GM06990 (cell line): ENCODE measurements at regions not wholly inside any gene's neighbourhood (a gene's known extent, or its start where the extent isn't known, plus 50 kb on each side); places are given as distances from the start of the nearest gene placed in this dataset.

ENCODE experiments used
- DNase-seq: peaks from one replicate; pipeline ENCODE4 v3.0.0-alpha.2; 2011; ENCODE audit not compliant: insufficient read length; ENCODE audit errors: extremely low read depth
- H3K27me3 ChIP-seq: replicated peaks from 2 replicates; pipeline ENCODE4 v1.6.0; 2011; ENCODE audit warnings: low read length; ENCODE audit not compliant: control insufficient read depth, insufficient read depth
- H3K36me3 ChIP-seq: 2 replicates; pipeline ENCODE4 v1.5.1; 2011; ENCODE audit warnings: low read length; ENCODE audit not compliant: control insufficient read depth, insufficient read depth
- H3K4me3 ChIP-seq: replicated peaks from 2 replicates; pipeline ENCODE4 v1.5.1; 2011; ENCODE audit warnings: low read depth, mild to moderate bottlenecking, control low read depth, low read length
- TF ChIP-seq, protein P1 (sequence below): IDR thresholded peaks from 2 replicates; pipeline ENCODE4 v1.5.1; 2011; ENCODE audit warnings: low read length, control low read depth, mild to moderate bottlenecking, inconsistent platforms; ENCODE audit not compliant: insufficient read depth, poor library complexity, severe bottlenecking

DNA sequence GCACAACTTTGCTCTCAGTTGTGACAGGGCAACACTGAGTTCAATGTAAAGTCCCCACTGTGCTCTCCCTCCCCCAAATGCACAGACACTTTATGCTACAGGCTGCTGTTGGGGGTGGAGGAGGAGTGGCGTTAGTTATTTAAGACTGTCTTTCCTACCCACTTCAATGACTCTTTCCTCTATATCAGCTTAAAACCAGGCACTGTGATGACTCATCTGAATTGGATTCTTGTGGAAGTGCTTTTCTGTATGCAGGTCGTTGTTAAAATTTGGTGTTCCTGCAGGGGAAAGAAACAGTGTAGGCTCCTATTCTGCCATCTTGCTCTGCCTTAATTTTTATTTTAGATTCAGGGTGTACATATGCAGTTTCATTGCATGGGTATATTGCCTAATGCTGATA lies 1157.2 kb upstream of the ADGRL3 start:
- H3K36me3 ChIP-seq = no peaks in the 10 kb centered on the region

DNA sequence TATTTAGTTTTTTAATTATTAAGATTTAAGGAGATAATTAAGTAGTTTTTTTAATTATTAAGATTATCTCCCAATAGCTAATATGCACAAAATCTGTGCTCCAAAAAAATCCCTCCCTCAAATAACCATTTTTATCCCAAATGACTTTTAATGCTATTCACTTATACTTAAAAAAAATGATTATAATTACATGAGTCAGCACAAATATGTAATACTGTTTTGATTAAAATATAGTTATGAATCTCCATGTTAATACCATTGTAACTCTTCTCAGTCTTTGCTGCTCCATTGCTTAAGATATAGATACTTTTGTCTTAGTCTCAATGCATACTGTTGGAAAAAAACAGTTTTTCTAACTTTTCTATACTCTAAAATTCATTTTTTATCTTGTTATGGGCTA lies 1121.1 kb upstream of the ADGRL3 start:
- TF ChIP-seq, protein P1, sequence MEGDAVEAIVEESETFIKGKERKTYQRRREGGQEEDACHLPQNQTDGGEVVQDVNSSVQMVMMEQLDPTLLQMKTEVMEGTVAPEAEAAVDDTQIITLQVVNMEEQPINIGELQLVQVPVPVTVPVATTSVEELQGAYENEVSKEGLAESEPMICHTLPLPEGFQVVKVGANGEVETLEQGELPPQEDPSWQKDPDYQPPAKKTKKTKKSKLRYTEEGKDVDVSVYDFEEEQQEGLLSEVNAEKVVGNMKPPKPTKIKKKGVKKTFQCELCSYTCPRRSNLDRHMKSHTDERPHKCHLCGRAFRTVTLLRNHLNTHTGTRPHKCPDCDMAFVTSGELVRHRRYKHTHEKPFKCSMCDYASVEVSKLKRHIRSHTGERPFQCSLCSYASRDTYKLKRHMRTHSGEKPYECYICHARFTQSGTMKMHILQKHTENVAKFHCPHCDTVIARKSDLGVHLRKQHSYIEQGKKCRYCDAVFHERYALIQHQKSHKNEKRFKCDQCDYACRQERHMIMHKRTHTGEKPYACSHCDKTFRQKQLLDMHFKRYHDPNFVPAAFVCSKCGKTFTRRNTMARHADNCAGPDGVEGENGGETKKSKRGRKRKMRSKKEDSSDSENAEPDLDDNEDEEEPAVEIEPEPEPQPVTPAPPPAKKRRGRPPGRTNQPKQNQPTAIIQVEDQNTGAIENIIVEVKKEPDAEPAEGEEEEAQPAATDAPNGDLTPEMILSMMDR = no peak
- no peaks in the 10 kb centered on the region for H3K27me3 ChIP-seq
- no peaks in the 10 kb centered on the region for H3K36me3 ChIP-seq
- no peak overlapping the region for H3K4me3 ChIP-seq
- DNase-seq = no peak

More for the DNA sequence above, 1157.2 kb upstream of the ADGRL3 start:
- TF ChIP-seq, protein P1 = no peak
- no peak for DNase-seq
- no peak overlapping the region for H3K4me3 ChIP-seq
- H3K27me3 ChIP-seq = no peaks in the 10 kb centered on the region

DNA sequence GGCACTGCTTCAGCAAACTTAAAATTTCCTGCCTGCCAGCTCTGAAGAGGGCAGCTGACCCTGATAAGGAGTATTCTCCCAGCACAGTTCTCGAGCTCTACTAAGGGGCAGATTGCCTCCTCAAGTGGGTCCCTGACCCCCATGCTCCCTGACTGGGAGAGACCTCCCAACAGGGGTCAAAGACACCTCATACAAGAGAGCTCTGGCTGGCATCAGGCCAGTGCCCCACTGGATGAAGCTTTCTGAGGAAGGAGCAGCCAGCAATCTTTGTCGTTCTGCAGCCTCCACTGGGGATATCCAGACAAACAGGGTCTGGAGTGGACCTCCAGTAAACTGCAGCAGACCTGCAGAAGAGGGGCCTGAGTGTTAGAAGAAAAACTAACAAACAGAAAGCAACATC lies 1118.3 kb upstream of the ADGRL3 start:
- DNase-seq = no peak
- TF ChIP-seq, protein P1 = no peak
- Histone ChIP-seq H3K4me3 (no peak overlapping the region), H3K36me3 (no peaks in the 10 kb centered on the region), H3K27me3 (no peaks in the 10 kb centered on the region)

DNA sequence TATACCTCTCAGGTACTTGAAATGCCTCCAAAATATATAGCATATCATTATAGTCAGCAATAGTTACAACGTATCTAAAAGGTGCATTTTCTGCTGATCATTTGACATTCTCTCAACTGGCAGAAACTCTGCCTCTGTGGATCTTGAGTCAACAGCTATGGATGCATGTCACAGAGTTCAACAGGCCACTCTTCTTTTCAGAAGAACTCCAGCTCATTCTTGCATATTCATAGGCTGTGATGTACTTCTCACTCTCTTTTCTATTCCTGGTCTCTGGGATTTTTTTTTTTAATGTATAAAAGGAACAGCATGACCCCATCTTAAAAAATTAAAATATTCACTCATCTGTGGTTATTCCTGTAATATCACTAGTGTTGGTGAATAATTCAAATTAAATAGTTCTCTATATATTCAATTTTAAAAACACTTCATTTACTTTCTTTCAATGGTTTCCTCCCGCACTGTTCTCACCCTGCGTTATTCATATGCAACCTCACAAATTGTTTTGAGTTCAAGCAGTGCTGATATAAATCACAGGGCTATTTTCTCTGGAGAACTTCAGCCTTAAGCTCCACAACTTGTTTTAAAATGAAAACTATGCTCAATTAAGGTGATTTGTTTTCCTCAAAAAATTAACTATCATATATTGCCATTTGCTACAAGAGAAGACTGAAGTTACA lies 1111.2 kb upstream of the ADGRL3 start:
- H3K27me3 ChIP-seq = no peaks in the 10 kb centered on the region
- H3K36me3 ChIP-seq = no peaks in the 10 kb centered on the region
- no peak overlapping the region for H3K4me3 ChIP-seq
- DNase-seq = no peak
- TF ChIP-seq, protein P1 = no peak

DNA sequence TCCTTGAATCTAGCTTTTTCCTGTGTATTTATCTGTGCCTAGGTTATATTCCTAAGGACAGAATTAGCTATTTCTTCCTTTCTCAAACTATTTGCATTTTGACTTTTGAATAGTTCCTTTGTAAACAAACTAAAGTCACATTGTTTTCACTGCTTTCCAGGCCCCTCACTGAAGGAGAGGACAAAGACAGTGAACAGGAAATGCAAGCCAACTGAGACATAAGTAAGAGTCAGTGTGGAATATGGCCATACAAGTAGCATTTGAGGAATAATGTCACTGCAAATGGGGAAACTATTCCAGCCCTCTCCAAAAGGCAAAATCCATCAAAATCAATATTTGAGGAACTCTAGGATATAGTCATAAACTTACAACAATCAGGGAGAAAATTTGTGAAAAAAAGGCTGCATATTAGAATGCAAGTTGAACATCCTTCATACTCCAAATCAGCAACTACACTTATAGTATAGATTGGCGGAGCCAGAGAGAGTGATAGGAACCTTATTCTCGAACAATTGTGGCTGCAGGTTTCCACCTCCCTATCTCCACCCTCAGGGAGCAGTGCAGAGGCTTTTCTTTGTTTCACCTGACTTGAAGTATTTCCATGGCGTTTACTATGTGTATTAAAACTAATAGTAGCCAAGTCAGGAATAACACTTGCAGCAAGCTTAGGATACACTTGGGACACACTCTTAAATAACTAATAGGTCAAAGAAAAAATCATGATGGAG lies 1110.4 kb upstream of the ADGRL3 start:
- DNase-seq = no peak
- no peak overlapping the region for H3K4me3 ChIP-seq
- no peaks in the 10 kb centered on the region for H3K36me3 ChIP-seq
- TF ChIP-seq, protein P1 = no peak
- no peaks in the 10 kb centered on the region for H3K27me3 ChIP-seq
